ENCODE measurements at regions not wholly inside any gene's neighbourhood (a gene's known extent, or its start where the extent isn't known, plus 50 kb on each side); places are given as distances from the start of the nearest gene placed in this dataset.

DNA sequence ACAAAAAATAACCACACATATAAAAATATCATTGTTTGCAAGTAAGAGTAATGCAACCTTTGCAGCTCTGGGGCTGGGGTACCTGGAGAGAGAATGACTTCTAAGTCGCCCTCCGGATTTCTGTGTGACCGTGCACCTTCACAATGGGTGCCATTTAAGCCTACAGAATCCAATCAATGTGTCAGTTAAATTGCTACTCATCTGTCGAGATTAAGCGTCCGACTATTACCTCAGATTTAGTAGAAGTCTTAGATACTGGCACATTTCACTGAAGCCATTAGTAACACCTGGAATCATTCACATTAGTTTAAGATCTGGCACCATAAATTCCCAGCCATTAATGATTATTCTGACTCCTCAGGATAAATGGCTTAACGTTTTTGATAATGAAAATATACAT is 507.3 kb upstream of the MGMT start:
- Histone ChIP-seq H3K4me1 (no peaks in the 10 kb centered on the region), H3K36me3 (no peaks in the 10 kb centered on the region), H3K9me3 (peaks cover 0 to 6% (median 0%) of the 10 kb centered on the region in 3 donors), H3K27ac (no peak overlapping the region), H3K27me3 (no peaks in the 10 kb centered on the region), H3K4me3 (no peak overlapping the region)
- TF ChIP-seq POLR2A (IDR thresholded peaks at IDR 0.05), result no peak
- TF ChIP-seq, protein P1, sequence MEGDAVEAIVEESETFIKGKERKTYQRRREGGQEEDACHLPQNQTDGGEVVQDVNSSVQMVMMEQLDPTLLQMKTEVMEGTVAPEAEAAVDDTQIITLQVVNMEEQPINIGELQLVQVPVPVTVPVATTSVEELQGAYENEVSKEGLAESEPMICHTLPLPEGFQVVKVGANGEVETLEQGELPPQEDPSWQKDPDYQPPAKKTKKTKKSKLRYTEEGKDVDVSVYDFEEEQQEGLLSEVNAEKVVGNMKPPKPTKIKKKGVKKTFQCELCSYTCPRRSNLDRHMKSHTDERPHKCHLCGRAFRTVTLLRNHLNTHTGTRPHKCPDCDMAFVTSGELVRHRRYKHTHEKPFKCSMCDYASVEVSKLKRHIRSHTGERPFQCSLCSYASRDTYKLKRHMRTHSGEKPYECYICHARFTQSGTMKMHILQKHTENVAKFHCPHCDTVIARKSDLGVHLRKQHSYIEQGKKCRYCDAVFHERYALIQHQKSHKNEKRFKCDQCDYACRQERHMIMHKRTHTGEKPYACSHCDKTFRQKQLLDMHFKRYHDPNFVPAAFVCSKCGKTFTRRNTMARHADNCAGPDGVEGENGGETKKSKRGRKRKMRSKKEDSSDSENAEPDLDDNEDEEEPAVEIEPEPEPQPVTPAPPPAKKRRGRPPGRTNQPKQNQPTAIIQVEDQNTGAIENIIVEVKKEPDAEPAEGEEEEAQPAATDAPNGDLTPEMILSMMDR (IDR thresholded peaks at IDR 0.05), result no peak
- 77 to 83% methylated on average over 7 of the region's 7 CpGs for WGBS, 2 donors
- DNase-seq, result no peak
- intact Hi-C loops (cut with DNase I), result no loop called here

DNA sequence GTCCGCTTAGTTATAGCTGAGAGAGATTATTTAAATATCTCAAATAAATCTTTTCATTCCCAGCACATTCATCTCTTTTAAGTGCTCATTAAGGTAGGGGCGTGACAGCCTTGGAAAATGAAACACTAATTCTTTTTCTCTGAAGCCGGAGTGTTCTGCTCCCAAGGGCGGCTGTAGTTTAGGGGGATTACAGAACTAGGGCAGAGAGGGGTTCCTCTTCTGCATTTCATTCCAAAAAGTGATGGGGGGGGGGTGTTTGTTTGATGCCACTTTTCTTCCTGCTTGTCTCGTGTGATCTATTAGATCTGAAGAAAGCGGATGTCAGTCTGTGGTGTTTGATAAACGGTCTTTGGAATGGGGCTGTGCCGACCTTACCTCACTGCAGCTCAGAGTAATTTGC is 506.5 kb upstream of the MGMT start:
- Histone ChIP-seq H3K4me3 (no peak overlapping the region), H3K27me3 (no peaks in the 10 kb centered on the region), H3K27ac (no peak overlapping the region), H3K9me3 (peaks cover 0 to 6% (median 0%) of the 10 kb centered on the region in 3 donors), H3K4me1 (no peaks in the 10 kb centered on the region), H3K36me3 (no peaks in the 10 kb centered on the region)
- WGBS, 2 donors, result 51 to 54% methylated on average over 8 of the region's 8 CpGs
- no peak for TF ChIP-seq POLR2A (IDR thresholded peaks at IDR 0.05)
- TF ChIP-seq, protein P1 (IDR thresholded peaks at IDR 0.05), result no peak
- DNase-seq, result no peak
- intact Hi-C loops (cut with DNase I), result no loop called here

DNA sequence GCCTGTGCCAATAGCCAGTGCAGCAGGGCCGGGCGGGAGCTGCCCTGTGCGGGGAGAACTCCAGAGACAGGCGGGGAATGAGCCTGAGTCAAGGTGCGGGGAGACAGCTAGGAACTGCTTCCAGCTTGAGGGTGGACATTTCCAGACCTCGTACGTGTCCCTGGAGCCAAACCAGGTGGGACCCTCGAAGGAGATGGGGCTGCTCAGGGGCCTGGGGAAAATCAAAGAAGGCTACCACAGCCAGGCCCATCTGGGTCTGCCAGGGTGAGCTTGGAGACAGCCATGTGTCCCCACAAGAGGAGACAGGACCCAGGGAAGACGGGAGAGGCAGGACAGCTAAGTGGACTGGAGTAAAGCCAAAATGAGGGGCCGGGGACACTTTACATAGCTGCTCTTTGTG is 504.9 kb upstream of the MGMT start:
- no peak for TF ChIP-seq POLR2A (IDR thresholded peaks at IDR 0.05)
- TF ChIP-seq, protein P1 (IDR thresholded peaks at IDR 0.05), result no peak
- no peak for DNase-seq

DNA sequence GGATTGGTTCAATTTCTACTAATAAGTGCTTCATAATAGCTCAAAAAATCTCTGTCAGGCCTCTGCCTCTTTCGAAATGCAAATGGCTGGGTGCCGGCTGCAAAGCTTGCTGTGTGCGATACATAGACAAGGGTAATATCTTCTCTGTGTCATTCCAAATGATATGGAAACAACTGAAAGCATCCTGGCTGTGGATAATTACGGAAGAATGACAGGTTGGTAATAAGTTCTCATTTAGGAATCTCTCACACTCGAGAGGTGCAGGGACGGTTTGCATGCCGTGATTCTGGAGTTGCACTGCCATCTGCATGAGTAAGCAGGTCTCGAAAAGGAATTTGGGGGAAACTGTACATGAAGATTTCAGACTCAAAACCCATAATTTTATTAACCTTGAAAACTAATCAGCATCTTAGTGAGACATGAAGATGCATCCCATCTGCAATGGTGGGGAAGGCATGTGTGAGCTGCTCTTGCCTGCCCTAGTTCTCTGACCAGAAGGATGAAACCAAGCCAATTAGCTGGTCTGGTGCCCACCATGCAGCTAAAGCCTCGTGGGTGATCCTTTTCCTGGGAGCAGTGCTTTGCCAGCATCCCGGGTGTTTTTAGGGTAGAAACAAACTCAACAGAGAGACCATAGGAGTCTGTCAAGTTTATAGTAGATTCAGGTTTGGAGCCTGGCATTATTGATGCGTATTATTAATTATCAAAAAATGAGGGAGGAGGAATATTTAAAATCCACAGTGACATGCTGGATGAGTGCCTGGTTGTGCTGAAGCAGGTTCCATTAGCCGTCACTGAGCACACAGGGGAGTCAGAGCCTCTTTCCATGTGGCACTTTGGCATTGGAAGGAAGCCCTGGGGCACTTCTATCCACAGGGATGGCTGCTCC is 503.6 kb upstream of the MGMT start:
- DNase-seq, result no peak
- Histone ChIP-seq H3K9me3 (peaks cover 0 to 6% (median 0%) of the 10 kb centered on the region in 3 donors), H3K36me3 (no peaks in the 10 kb centered on the region), H3K27ac (no peak overlapping the region), H3K4me3 (no peak overlapping the region), H3K27me3 (no peaks in the 10 kb centered on the region), H3K4me1 (no peaks in the 10 kb centered on the region)
- TF ChIP-seq, protein P1 (IDR thresholded peaks at IDR 0.05), result no peak
- TF ChIP-seq POLR2A (IDR thresholded peaks at IDR 0.05), result no peak
- 78 to 81% methylated on average over 12 of the region's 12 CpGs for WGBS, 2 donors
- intact Hi-C loops (cut with DNase I), result no loop called here

More for the DNA sequence above, 504.9 kb upstream of the MGMT start:
- intact Hi-C loops (cut with DNase I), result no loop called here
- no peaks in the 10 kb centered on the region for H3K4me1 ChIP-seq
- no peak overlapping the region for H3K4me3 ChIP-seq
- no peaks in the 10 kb centered on the region for H3K36me3 ChIP-seq
- H3K9me3 ChIP-seq, result peaks cover 0 to 6% (median 0%) of the 10 kb centered on the region in 3 donors
- 50 to 59% methylated on average over 3 to 4 of the region's 10 CpGs for WGBS, 2 donors
- no peaks in the 10 kb centered on the region for H3K27me3 ChIP-seq
- no peak overlapping the region for H3K27ac ChIP-seq

DNA sequence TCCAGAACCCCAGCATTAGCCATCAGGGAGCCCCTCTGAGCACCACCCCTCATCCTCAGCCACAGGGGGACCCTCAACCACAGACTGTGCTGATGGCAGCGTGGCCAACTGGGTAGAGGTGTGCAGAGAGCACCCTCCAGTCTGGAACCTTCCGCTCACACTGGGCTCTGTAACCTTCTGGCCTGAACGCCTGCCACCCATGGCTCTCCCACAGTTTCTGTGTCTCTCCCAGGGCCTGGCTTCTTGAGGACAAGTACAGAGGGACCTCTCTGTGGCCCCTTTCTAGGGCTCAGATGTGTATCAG is 503.0 kb upstream of the MGMT start:
- H3K9me3 ChIP-seq, result peaks cover 0 to 2% (median 0%) of the 10 kb centered on the region in 3 donors
- no peaks in the 10 kb centered on the region for H3K36me3 ChIP-seq
- H3K4me3 ChIP-seq, result no peak overlapping the region
- no peaks in the 10 kb centered on the region for H3K27me3 ChIP-seq
- WGBS, 2 donors, result 31 to 42% methylated on average over 2 to 3 of the region's 3 CpGs
- intact Hi-C loops (cut with DNase I), result no loop called here
- TF ChIP-seq POLR2A (IDR thresholded peaks at IDR 0.05), result no peak
- TF ChIP-seq, protein P1 (IDR thresholded peaks at IDR 0.05), result no peak
- DNase-seq, result no peak
- H3K4me1 ChIP-seq, result no peaks in the 10 kb centered on the region
- H3K27ac ChIP-seq, result no peak overlapping the region
